ENCODE measurements at regions not wholly inside any gene's neighbourhood (a gene's known extent, or its start where the extent isn't known, plus 50 kb on each side); places are given as distances from the start of the nearest gene placed in this dataset.

- CTCF ChIA-PET = no interaction called here
- TF ChIP-seq LEF1 (IDR thresholded peaks at IDR 0.05; ENCODE audit: borderline replicate concordance) (no peak), FOXA1 (IDR thresholded peaks at IDR 0.05) (no peak), ARNT (IDR thresholded peaks at IDR 0.05) (no peak), TARDBP (IDR thresholded peaks at IDR 0.05) (no peak), FOXK2 (IDR thresholded peaks at IDR 0.05) (no peak), SP1 (IDR thresholded peaks at IDR 0.05) (no peak), HDGF (IDR thresholded peaks at IDR 0.05; ENCODE audit: borderline replicate concordance) (no peak), ZNF384 (IDR thresholded peaks at IDR 0.05) (no peak), ELF4 (IDR thresholded peaks at IDR 0.05) (no peak), NFRKB (IDR thresholded peaks at IDR 0.05) (no peak), L3MBTL2 (conservative IDR thresholded peaks at IDR 0.05) (no peak)
- POLR2A ChIA-PET = no interaction called here
- no peak for DNase-seq (ENCODE audit: extremely low spot score)
Observed at GRCh38 chr12:39072658-39073057, 167.3 kb upstream of the CPNE8 start.

- CTCF ChIA-PET = no interaction called here
- POLR2A ChIA-PET = no interaction called here
- DNase-seq (ENCODE audit: extremely low spot score) = no peak
- TF ChIP-seq CTBP1 (IDR thresholded peaks at IDR 0.05; ENCODE audit: borderline replicate concordance) (no peak), FOXA1 (IDR thresholded peaks at IDR 0.05) (no peak), ZNF384 (IDR thresholded peaks at IDR 0.05) (no peak), PKNOX1 (IDR thresholded peaks at IDR 0.05) (no peak), ARNT (IDR thresholded peaks at IDR 0.05) (no peak), SUZ12 (IDR thresholded peaks at IDR 0.05) (no peak), FOXK2 (IDR thresholded peaks at IDR 0.05) (no peak), LEF1 (IDR thresholded peaks at IDR 0.05; ENCODE audit: borderline replicate concordance) (no peak), L3MBTL2 (conservative IDR thresholded peaks at IDR 0.05) (no peak), TARDBP (IDR thresholded peaks at IDR 0.05) (no peak), SP1 (IDR thresholded peaks at IDR 0.05) (no peak), FOXM1 (IDR thresholded peaks at IDR 0.05; ENCODE audit: borderline replicate concordance) (no peak), ELF4 (IDR thresholded peaks at IDR 0.05) (no peak), BHLHE40 (IDR thresholded peaks at IDR 0.05; ENCODE audit: borderline replicate concordance) (no peak), HDGF (IDR thresholded peaks at IDR 0.05; ENCODE audit: borderline replicate concordance) (no peak), NFRKB (IDR thresholded peaks at IDR 0.05) (no peak)
Observed at GRCh38 chr12:39071611-39072010, 166.2 kb upstream of the CPNE8 start.

GRCh38 chr12:39070775-39071174, 165.4 kb upstream of the CPNE8 start:
- CTCF ChIA-PET = no interaction called here
- no peak for DNase-seq (ENCODE audit: extremely low spot score)
- TF ChIP-seq SP1 (IDR thresholded peaks at IDR 0.05) (no peak), TARDBP (IDR thresholded peaks at IDR 0.05) (no peak), NFRKB (IDR thresholded peaks at IDR 0.05) (no peak), L3MBTL2 (conservative IDR thresholded peaks at IDR 0.05) (no peak), SUZ12 (IDR thresholded peaks at IDR 0.05) (no peak), BHLHE40 (IDR thresholded peaks at IDR 0.05; ENCODE audit: borderline replicate concordance) (no peak), ZNF384 (IDR thresholded peaks at IDR 0.05) (no peak), PKNOX1 (IDR thresholded peaks at IDR 0.05) (no peak), FOXM1 (IDR thresholded peaks at IDR 0.05; ENCODE audit: borderline replicate concordance) (no peak), LEF1 (IDR thresholded peaks at IDR 0.05; ENCODE audit: borderline replicate concordance) (no peak), CTBP1 (IDR thresholded peaks at IDR 0.05; ENCODE audit: borderline replicate concordance) (no peak)
- POLR2A ChIA-PET = no interaction called here

GRCh38 chr12:39065455-39065854, 160.1 kb upstream of the CPNE8 start:
- POLR2A ChIA-PET = no interaction called here
- CTCF ChIA-PET = no interaction called here
- no peak for DNase-seq (ENCODE audit: extremely low spot score)
- TF ChIP-seq FOXA1 (IDR thresholded peaks at IDR 0.05) (no peak), HDGF (IDR thresholded peaks at IDR 0.05; ENCODE audit: borderline replicate concordance) (no peak), L3MBTL2 (conservative IDR thresholded peaks at IDR 0.05) (no peak), BHLHE40 (IDR thresholded peaks at IDR 0.05; ENCODE audit: borderline replicate concordance) (no peak), SP1 (IDR thresholded peaks at IDR 0.05) (no peak), ELF4 (IDR thresholded peaks at IDR 0.05) (no peak), ARNT (IDR thresholded peaks at IDR 0.05) (no peak), CTBP1 (IDR thresholded peaks at IDR 0.05; ENCODE audit: borderline replicate concordance) (no peak), LEF1 (IDR thresholded peaks at IDR 0.05; ENCODE audit: borderline replicate concordance) (no peak), NFRKB (IDR thresholded peaks at IDR 0.05) (no peak), FOXM1 (IDR thresholded peaks at IDR 0.05; ENCODE audit: borderline replicate concordance) (no peak), FOXK2 (IDR thresholded peaks at IDR 0.05) (no peak), TARDBP (IDR thresholded peaks at IDR 0.05) (no peak), PKNOX1 (IDR thresholded peaks at IDR 0.05) (no peak), SUZ12 (IDR thresholded peaks at IDR 0.05) (no peak), ZNF384 (IDR thresholded peaks at IDR 0.05) (no peak)

- CTCF ChIA-PET = no interaction called here
- POLR2A ChIA-PET = no interaction called here
- no peak for TF ChIP-seq CTBP1 (IDR thresholded peaks at IDR 0.05; ENCODE audit: borderline replicate concordance)
- TF ChIP-seq L3MBTL2 (conservative IDR thresholded peaks at IDR 0.05) = no peak
- no peak for TF ChIP-seq HDGF (IDR thresholded peaks at IDR 0.05; ENCODE audit: borderline replicate concordance)
- no peak for TF ChIP-seq TARDBP (IDR thresholded peaks at IDR 0.05)
- no peak for TF ChIP-seq FOXK2 (IDR thresholded peaks at IDR 0.05)
- no peak for TF ChIP-seq ZNF384 (IDR thresholded peaks at IDR 0.05)
- no peak for DNase-seq (ENCODE audit: extremely low spot score)
Observed at GRCh38 chr12:39064708-39065107, 159.3 kb upstream of the CPNE8 start.

GRCh38 chr12:39062266-39062996, 157.0 kb upstream of the CPNE8 start:
- no peak for TF ChIP-seq PKNOX1 (IDR thresholded peaks at IDR 0.05)
- no peak for TF ChIP-seq LEF1 (IDR thresholded peaks at IDR 0.05; ENCODE audit: borderline replicate concordance)
- TF ChIP-seq NFRKB (IDR thresholded peaks at IDR 0.05) = no peak
- TF ChIP-seq FOXK2 (IDR thresholded peaks at IDR 0.05) = no peak
- no peak for TF ChIP-seq SP1 (IDR thresholded peaks at IDR 0.05)
- no peak for TF ChIP-seq L3MBTL2 (conservative IDR thresholded peaks at IDR 0.05)
- TF ChIP-seq FOXM1 (IDR thresholded peaks at IDR 0.05; ENCODE audit: borderline replicate concordance) = no peak
- no peak for TF ChIP-seq ZNF384 (IDR thresholded peaks at IDR 0.05)
- no peak for TF ChIP-seq HDGF (IDR thresholded peaks at IDR 0.05; ENCODE audit: borderline replicate concordance)
- TF ChIP-seq BHLHE40 (IDR thresholded peaks at IDR 0.05; ENCODE audit: borderline replicate concordance) = no peak
- no peak for TF ChIP-seq TARDBP (IDR thresholded peaks at IDR 0.05)
- no peak for TF ChIP-seq SUZ12 (IDR thresholded peaks at IDR 0.05)
- TF ChIP-seq FOXA1 (IDR thresholded peaks at IDR 0.05) = no peak
- TF ChIP-seq ELF4 (IDR thresholded peaks at IDR 0.05) = no peak
- TF ChIP-seq CTBP1 (IDR thresholded peaks at IDR 0.05; ENCODE audit: borderline replicate concordance) = no peak
- TF ChIP-seq ARNT (IDR thresholded peaks at IDR 0.05) = no peak
- no peak for DNase-seq (ENCODE audit: extremely low spot score)
- POLR2A ChIA-PET = interaction anchor here (1.0 kb wide), 1 partner anchor 14 kb away, joined by 5 read pairs; no protein-coding TSS in a partner anchor
- CTCF ChIA-PET = no interaction called here
